GM23248 (cell line): ENCODE measurements at regions not wholly inside any gene's neighbourhood (a gene's known extent, or its start where the extent isn't known, plus 50 kb on each side); places are given as distances from the start of the nearest gene placed in this dataset.
"Not testable (repeated sequence)": the region's sequence is repeated elsewhere in the genome, so short reads cannot be mapped to it uniquely, and the experiment has no call there.

Source experiments
- DNase-seq: peaks from one replicate; pipeline ENCODE4 v3.0.0-alpha.2; 2015
- H2AFZ ChIP-seq: fragments of 200-600 bp; sonication (generic); 2 replicates; pipeline ENCODE4 v1.6.1; 2016; ENCODE audit warnings: antibody characterized with exemption
- H3F3A ChIP-seq: fragments of 200-600 bp; sonication (generic); 2 replicates; pipeline ENCODE4 v1.6.1; 2016; ENCODE audit warnings: mild to moderate bottlenecking, antibody characterized with exemption, mixed run types; ENCODE audit not compliant: insufficient read depth
- H3K27ac ChIP-seq: fragments of 200-600 bp; sonication (generic); 2 replicates; pipeline ENCODE4 v1.5.1; 2016; ENCODE audit warnings: mild to moderate bottlenecking
- H3K27me3 ChIP-seq: fragments of 200-600 bp; sonication (generic); replicated peaks from 2 replicates; pipeline ENCODE4 v1.6.1; 2016; ENCODE audit warnings: mild to moderate bottlenecking; ENCODE audit not compliant: insufficient read depth
- H3K36me3 ChIP-seq: fragments of 200-600 bp; sonication (generic); 2 replicates; pipeline ENCODE4 v1.6.1; 2016; ENCODE audit warnings: low read depth, mild to moderate bottlenecking
- H3K4me1 ChIP-seq: fragments of 200-600 bp; sonication (generic); 2 replicates; pipeline ENCODE4 v1.6.1; 2016; ENCODE audit warnings: mild to moderate bottlenecking; ENCODE audit not compliant: insufficient read depth
- H3K4me2 ChIP-seq: fragments of 200-600 bp; sonication (generic); one replicate; pipeline ENCODE4 v1.6.1; 2016; ENCODE audit warnings: mild to moderate bottlenecking; ENCODE audit not compliant: unreplicated experiment
- H3K4me3 ChIP-seq: fragments of 200-600 bp; sonication (generic); 2 replicates; pipeline ENCODE4 v1.5.1; 2016; ENCODE audit warnings: mild to moderate bottlenecking
- H3K79me2 ChIP-seq: fragments of 200-600 bp; sonication (generic); 2 replicates; pipeline ENCODE4 v1.6.1; 2016; ENCODE audit warnings: mild to moderate bottlenecking; ENCODE audit not compliant: insufficient read depth
- H3K9ac ChIP-seq: fragments of 200-600 bp; sonication (generic); 2 replicates; pipeline ENCODE4 v1.6.1; 2016; ENCODE audit warnings: mild to moderate bottlenecking
- H3K9me2 ChIP-seq: fragments of 200-600 bp; sonication (generic); 2 replicates; pipeline ENCODE4 v1.6.1; 2016; ENCODE audit warnings: mixed run types, mild to moderate bottlenecking, moderate library complexity; ENCODE audit not compliant: insufficient read depth
- H3K9me3 ChIP-seq: fragments of 200-600 bp; sonication (generic); one replicate; pipeline ENCODE4 v1.6.1; 2017; ENCODE audit warnings: low read depth
- H4K20me1 ChIP-seq: fragments of 200-600 bp; sonication (generic); 2 replicates; pipeline ENCODE4 v1.6.0; 2016; ENCODE audit not compliant: insufficient read depth
- EZH2 ChIP-seq: fragments of 200-600 bp; sonication (generic); IDR thresholded peaks from 2 replicates; pipeline ENCODE4 v1.6.1; 2018; ENCODE audit warnings: antibody characterized with exemption, mild to moderate bottlenecking; ENCODE audit not compliant: insufficient read depth, poor library complexity, severe bottlenecking
- EZH2phosphoT487 ChIP-seq: fragments of 200-600 bp; sonication (generic); IDR thresholded peaks from 2 replicates; pipeline ENCODE4 v1.6.1; 2018; ENCODE audit warnings: antibody characterized with exemption, moderate library complexity, mild to moderate bottlenecking, low read depth; ENCODE audit not compliant: insufficient read depth
- WGBS, 2 experiments: methylation state at CpG; one replicate each; pipeline ENCODE4 v1.1.6; 2015 to 2017; ENCODE audit warnings: low lambda C conversion rate in 2 of 2, low coverage in 1 of 2; ENCODE audit errors: missing lambda C conversion rate in 2 of 2; 5-methylcytosine and 5-hydroxymethylcytosine counted together
- in situ Hi-C: fragments of 300-500 bp; cut with MboI; formaldehyde crosslinking; loops from 2 replicates; pipeline ENCODE4 v1.15.0; 2020

DNA sequence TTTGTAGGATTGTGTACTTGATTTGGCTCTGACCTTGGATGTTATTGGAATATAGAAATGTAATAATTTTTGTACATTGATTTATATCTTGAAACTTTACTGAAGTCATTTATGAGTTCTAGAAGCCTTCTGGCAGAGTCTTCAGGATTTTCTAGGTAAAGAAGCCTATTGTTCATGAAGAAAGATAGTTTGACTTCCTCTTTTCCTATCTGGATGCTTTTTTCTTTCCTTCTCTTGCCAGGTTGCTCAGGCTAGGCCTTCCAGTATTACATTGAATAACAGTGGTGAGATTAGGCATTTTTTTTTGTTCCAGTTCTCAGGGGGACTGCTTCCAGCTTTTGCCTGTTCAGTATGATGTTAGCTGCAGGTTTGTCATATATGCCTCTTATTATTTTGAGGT is 191.1 kb downstream of the NAA11 start:
- H3K9ac ChIP-seq, result no peak overlapping the region
- H3F3A ChIP-seq, result no peaks in the 10 kb centered on the region
- TF ChIP-seq EZH2phosphoT487, result no peak
- no peak for TF ChIP-seq EZH2
- DNase-seq, result no peak
- no peak overlapping the region for H3K27ac ChIP-seq
- no peak overlapping the region for H2AFZ ChIP-seq
- no peaks in the 10 kb centered on the region for H3K36me3 ChIP-seq
- no peaks in the 10 kb centered on the region for H3K79me2 ChIP-seq
- no peaks in the 10 kb centered on the region for H3K4me1 ChIP-seq
- H3K27me3 ChIP-seq, result no peaks in the 10 kb centered on the region
- no peak overlapping the region for H3K4me3 ChIP-seq
- in situ Hi-C loops, result no loop called here
- H3K9me3 ChIP-seq, result peaks cover 5% of the 10 kb centered on the region
- no peaks in the 10 kb centered on the region for H3K9me2 ChIP-seq
- no peaks in the 10 kb centered on the region for H4K20me1 ChIP-seq
- H3K4me2 ChIP-seq, result no peak overlapping the region

GRCh38 chr4:79132826-79133225 is 193.0 kb downstream of the NAA11 start:
- Histone ChIP-seq H4K20me1 (no peaks in the 10 kb centered on the region), H3K9ac (no peak overlapping the region), H3K36me3 (no peaks in the 10 kb centered on the region), H3F3A (no peaks in the 10 kb centered on the region), H3K4me2 (no peak overlapping the region), H3K27ac (no peak overlapping the region), H3K4me3 (no peak overlapping the region), H3K9me2 (no peaks in the 10 kb centered on the region), H2AFZ (no peak overlapping the region), H3K27me3 (no peaks in the 10 kb centered on the region), H3K79me2 (no peaks in the 10 kb centered on the region), H3K4me1 (no peaks in the 10 kb centered on the region), H3K9me3 (peaks cover 5% of the 10 kb centered on the region)
- DNase-seq, result no peak
- TF ChIP-seq EZH2 (no peak), EZH2phosphoT487 (no peak)
- WGBS, 2 experiments, result 0 to 11% methylated on average over 1 of the region's 1 CpG
- in situ Hi-C loops, result no loop called here

DNA sequence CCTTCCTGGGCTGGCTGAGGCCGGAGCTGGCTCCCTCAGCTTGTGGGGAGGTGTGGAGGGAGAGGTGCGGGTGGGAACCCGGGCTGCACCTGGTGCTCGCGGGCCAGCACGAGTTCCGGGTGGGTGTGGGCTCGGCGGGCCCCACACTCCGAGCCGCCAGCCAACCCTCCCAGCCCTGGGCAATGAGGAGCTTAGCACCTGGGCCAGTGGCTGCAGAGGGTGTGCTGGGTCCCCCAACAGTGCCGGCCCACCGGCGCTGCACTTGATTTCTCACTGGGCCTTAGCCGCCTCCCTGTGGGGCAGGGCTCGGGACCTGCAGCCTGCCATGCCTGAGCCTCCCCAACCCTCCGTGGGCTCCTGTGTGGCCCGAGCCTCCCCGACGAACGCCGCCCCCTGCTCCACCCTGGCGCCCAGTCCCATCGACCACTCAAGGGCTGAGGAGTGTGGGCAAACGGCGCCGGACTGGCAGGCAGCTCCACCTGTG is 182.7 kb upstream of the PAQR3 start:
- no peak for DNase-seq
- H3K36me3 ChIP-seq, result no peaks in the 10 kb centered on the region
- TF ChIP-seq EZH2phosphoT487, result no peak
- no peak for TF ChIP-seq EZH2
- no peaks in the 10 kb centered on the region for H4K20me1 ChIP-seq
- no peaks in the 10 kb centered on the region for H3K4me1 ChIP-seq
- no peaks in the 10 kb centered on the region for H3K79me2 ChIP-seq
- H3K9me2 ChIP-seq, result no peaks in the 10 kb centered on the region
- no peak overlapping the region for H3K27ac ChIP-seq
- no peak overlapping the region for H3K4me3 ChIP-seq
- no peak overlapping the region for H3K9ac ChIP-seq
- no peak overlapping the region for H3K4me2 ChIP-seq
- H3K27me3 ChIP-seq, result no peaks in the 10 kb centered on the region
- H3F3A ChIP-seq, result no peaks in the 10 kb centered on the region
- in situ Hi-C loops, result no loop called here
- no peaks in the 10 kb centered on the region for H3K9me3 ChIP-seq
- H2AFZ ChIP-seq, result no peak overlapping the region
- 82% methylated on average over 14 to 27 of the region's 27 CpGs for WGBS, 2 experiments

- DNase-seq, result no peak
- no peaks in the 10 kb centered on the region for H3K79me2 ChIP-seq
- no peaks in the 10 kb centered on the region for H3K9me3 ChIP-seq
- H2AFZ ChIP-seq, result no peak overlapping the region
- H3F3A ChIP-seq, result no peaks in the 10 kb centered on the region
- H3K4me3 ChIP-seq, result no peak overlapping the region
- no peaks in the 10 kb centered on the region for H3K9me2 ChIP-seq
- no peaks in the 10 kb centered on the region for H3K27me3 ChIP-seq
- in situ Hi-C loops, result no loop called here
- no peaks in the 10 kb centered on the region for H3K4me1 ChIP-seq
- TF ChIP-seq EZH2phosphoT487, result no peak
- no peak for TF ChIP-seq EZH2
- no peak overlapping the region for H3K4me2 ChIP-seq
- WGBS, 2 experiments, result 28% methylated on average over 1 of the region's 1 CpG
- no peaks in the 10 kb centered on the region for H4K20me1 ChIP-seq
- H3K9ac ChIP-seq, result no peak overlapping the region
- no peaks in the 10 kb centered on the region for H3K36me3 ChIP-seq
- no peak overlapping the region for H3K27ac ChIP-seq
These were observed 182.0 kb upstream of the PAQR3 start for GRCh38 chr4:79121223-79121622.

GRCh38 chr4:79117051-79117450 is 177.8 kb upstream of the PAQR3 start:
- H3K79me2 ChIP-seq, H3K9ac ChIP-seq, H3K27me3 ChIP-seq, H3F3A ChIP-seq, DNase-seq, H3K4me1 ChIP-seq, H3K9me3 ChIP-seq, H4K20me1 ChIP-seq, H3K36me3 ChIP-seq, H3K27ac ChIP-seq, H3K4me3 ChIP-seq, in situ Hi-C loops, H3K4me2 ChIP-seq, H3K9me2 ChIP-seq, H2AFZ ChIP-seq: not testable (repeated sequence)
- 59 to 62% methylated on average over 4 of the region's 4 CpGs for WGBS, 2 experiments
